WTC11 (cell line): ENCODE measurements at regions not wholly inside any gene's neighbourhood (a gene's known extent, or its start where the extent isn't known, plus 50 kb on each side); places are given as distances from the start of the nearest gene placed in this dataset.

Experiments used
- ATAC-seq: fragments of 200-7000 bp; cut with Tn5 transposase; 2 replicates; pipeline ENCODE4 v1.10.0; 2021; ENCODE audit warnings: mild to moderate bottlenecking, moderate library complexity
- CTCF ChIA-PET: fragments of 300-600 bp; sonication (Branson Sonifier 250); formaldehyde crosslinking; loops from one replicate; lab custom pipeline; 2021; ENCODE audit warnings: antibody characterized with exemption; lab: Charles Lee
- POLR2A ChIA-PET: fragments of 350-600 bp; sonication (Branson Sonifier 250); formaldehyde crosslinking; loops from one replicate; lab custom pipeline; 2021; ENCODE audit warnings: antibody characterized with exemption; lab: Charles Lee
- DNase-seq: peaks from one replicate; pipeline ENCODE4 v3.0.0; 2021; ENCODE audit warnings: low spot score
- H3K27ac Mint-ChIP-seq: 2 replicates; pipeline ENCODE4 v1.8.0; 2021; ENCODE audit warnings: mixed read lengths
- H3K27me3 Mint-ChIP-seq: 2 replicates; pipeline ENCODE4 v1.8.0; 2021; ENCODE audit warnings: low read depth, mild to moderate bottlenecking, moderate library complexity, mixed read lengths
- H3K36me3 Mint-ChIP-seq: 2 replicates; pipeline ENCODE4 v1.8.0; 2021; ENCODE audit warnings: mixed read lengths
- H3K4me1 Mint-ChIP-seq: 2 replicates; pipeline ENCODE4 v1.8.0; 2022; ENCODE audit warnings: mixed read lengths
- H3K4me3 Mint-ChIP-seq: 2 replicates; pipeline ENCODE4 v1.8.0; 2021; ENCODE audit warnings: mild to moderate bottlenecking, moderate library complexity, mixed read lengths
- H3K9me3 Mint-ChIP-seq: 2 replicates; pipeline ENCODE4 v1.8.0; 2021; ENCODE audit warnings: mixed read lengths
- AR ChIP-seq: fragments of 250-450 bp; sonication (Bioruptor Pico); IDR thresholded peaks from 2 replicates; pipeline ENCODE4 v1.9.0; 2021; ENCODE audit warnings: mild to moderate bottlenecking
- CDX4 ChIP-seq: fragments of 250-450 bp; sonication (Bioruptor Pico); IDR thresholded peaks from 2 replicates; pipeline ENCODE4 v1.9.0; 2021; ENCODE audit warnings: moderate library complexity, mild to moderate bottlenecking, inconsistent platforms, borderline replicate concordance
- E2F5 ChIP-seq: sonication (generic); formaldehyde crosslinking; IDR thresholded peaks from 2 replicates; pipeline ENCODE4 v1.8.1; 2022; ENCODE audit warnings: mild to moderate bottlenecking, moderate library complexity, missing genetic modification reagents
- EMX1 ChIP-seq: fragments of 250-450 bp; sonication (Bioruptor Pico); IDR thresholded peaks from 2 replicates; pipeline ENCODE4 v1.8.0; 2021; ENCODE audit warnings: mild to moderate bottlenecking
- ERG ChIP-seq: fragments of 250-450 bp; sonication (Bioruptor Pico); IDR thresholded peaks from 2 replicates; pipeline ENCODE4 v1.8.0; 2021; ENCODE audit warnings: mild to moderate bottlenecking
- FOXJ3 ChIP-seq: sonication (generic); formaldehyde crosslinking; IDR thresholded peaks from 2 replicates; pipeline ENCODE4 v1.9.0; 2021; ENCODE audit warnings: missing genetic modification reagents, mild to moderate bottlenecking, borderline replicate concordance
- FOXP1 ChIP-seq: sonication (generic); formaldehyde crosslinking; IDR thresholded peaks from 2 replicates; pipeline ENCODE4 v1.8.0; 2022; ENCODE audit warnings: missing genetic modification reagents, mild to moderate bottlenecking, moderate library complexity, borderline replicate concordance
- FOXP4 ChIP-seq: sonication (generic); formaldehyde crosslinking; IDR thresholded peaks from 2 replicates; pipeline ENCODE4 v1.8.0; 2022; ENCODE audit warnings: mild to moderate bottlenecking, missing genetic modification reagents
- HMGA2 ChIP-seq: fragments of 250-450 bp; sonication (Bioruptor Pico); IDR thresholded peaks from 2 replicates; pipeline ENCODE4 v1.4.0; 2021; ENCODE audit warnings: mild to moderate bottlenecking, moderate library complexity
- MLX ChIP-seq: sonication (generic); formaldehyde crosslinking; IDR thresholded peaks from 2 replicates; pipeline ENCODE4 v1.8.1; 2023; ENCODE audit warnings: mild to moderate bottlenecking, missing genetic modification reagents, moderate library complexity
- NR2C2 ChIP-seq: sonication (generic); formaldehyde crosslinking; IDR thresholded peaks from 2 replicates; pipeline ENCODE4 v1.8.0; 2022; ENCODE audit warnings: mild to moderate bottlenecking, missing genetic modification reagents
- NR3C1 ChIP-seq: sonication (generic); formaldehyde crosslinking; conservative IDR thresholded peaks from 2 replicates; pipeline ENCODE4 v1.8.1; 2023; ENCODE audit warnings: low read depth, mild to moderate bottlenecking, missing genetic modification reagents
- SMAD3 ChIP-seq: sonication (generic); formaldehyde crosslinking; IDR thresholded peaks from 2 replicates; pipeline ENCODE4 v1.8.0; 2022; ENCODE audit warnings: missing genetic modification reagents, mild to moderate bottlenecking, borderline replicate concordance
- USF1 ChIP-seq: sonication (generic); formaldehyde crosslinking; IDR thresholded peaks from 2 replicates; pipeline ENCODE4 v1.8.0; 2022; ENCODE audit warnings: mild to moderate bottlenecking, missing genetic modification reagents
- USF2 ChIP-seq: sonication (generic); formaldehyde crosslinking; IDR thresholded peaks from 2 replicates; pipeline ENCODE4 v1.8.1; 2023; ENCODE audit warnings: mild to moderate bottlenecking, missing genetic modification reagents, moderate library complexity
- ZMAT4 ChIP-seq: fragments of 250-450 bp; sonication (Bioruptor Pico); IDR thresholded peaks from 2 replicates; pipeline ENCODE4 v1.9.0; 2021; ENCODE audit warnings: mild to moderate bottlenecking
- ZNF219 ChIP-seq: sonication (generic); formaldehyde crosslinking; IDR thresholded peaks from 2 replicates; pipeline ENCODE4 v1.8.0; 2023; ENCODE audit warnings: missing genetic modification reagents, mild to moderate bottlenecking, borderline replicate concordance
- ZNF416 ChIP-seq: fragments of 250-450 bp; sonication (Bioruptor Pico); IDR thresholded peaks from 2 replicates; pipeline ENCODE4 v1.9.0; 2021; ENCODE audit warnings: mild to moderate bottlenecking, inconsistent platforms
- ZNF532 ChIP-seq: fragments of 250-450 bp; sonication (Bioruptor Pico); IDR thresholded peaks from 2 replicates; pipeline ENCODE4 v1.9.0; 2021; ENCODE audit warnings: mild to moderate bottlenecking, borderline replicate concordance

GRCh38 chr2:53006980-53007379, 760.6 kb upstream of the CHAC2 start (continued):
- TF ChIP-seq USF1, result no peak
- no peak for TF ChIP-seq FOXJ3 (CRISPR knock-in tag)
- TF ChIP-seq NR2C2, result no peak
- no peak for TF ChIP-seq FOXP4 (CRISPR knock-in tag)
- TF ChIP-seq AR (CRISPR knock-in tag), result no peak
- no peak for TF ChIP-seq EMX1 (CRISPR knock-in tag)
- no peak for TF ChIP-seq ZNF416 (CRISPR knock-in tag)

- Mint-ChIP-seq H3K4me1 (no peaks in the 10 kb centered on the region), H3K4me3 (no peak overlapping the region), H3K27me3 (no peaks in the 10 kb centered on the region)
- no peak for DNase-seq
- CTCF ChIA-PET, result interaction anchor here (0.8 kb wide), 1 partner anchor 15 kb away, joined by 4 read pairs; no protein-coding TSS in a partner anchor
- no peak for TF ChIP-seq CDX4 (CRISPR knock-in tag)
- TF ChIP-seq HMGA2 (CRISPR knock-in tag), result no peak
- no peak for TF ChIP-seq SMAD3
- TF ChIP-seq ZNF219 (CRISPR knock-in tag), result no peak
- TF ChIP-seq USF2 (CRISPR knock-in tag), result no peak
- TF ChIP-seq NR3C1 (CRISPR knock-in tag), result no peak
- no peak for TF ChIP-seq E2F5 (CRISPR knock-in tag)
- TF ChIP-seq, all 79 proteins: peak for 0
- POLR2A ChIA-PET, result no interaction called here
- H3K27ac Mint-ChIP-seq, result no peak overlapping the region
- H3K9me3 Mint-ChIP-seq, result peaks cover 1% of the 10 kb centered on the region
- H3K36me3 Mint-ChIP-seq, result no peaks in the 10 kb centered on the region
- no peak for ATAC-seq
Observed at GRCh38 chr2:53004413-53004812, 763.2 kb upstream of the CHAC2 start.

GRCh38 chr2:52995424-52995823, 772.2 kb upstream of the CHAC2 start:
- Mint-ChIP-seq H3K36me3 (peaks cover 12% of the 10 kb centered on the region), H3K27ac (no peak overlapping the region), H3K9me3 (peaks cover 18% of the 10 kb centered on the region), H3K4me3 (no peak overlapping the region), H3K27me3 (no peaks in the 10 kb centered on the region), H3K4me1 (no peaks in the 10 kb centered on the region)
- CTCF ChIA-PET, result no interaction called here
- no peak for ATAC-seq
- DNase-seq, result no peak
- POLR2A ChIA-PET, result no interaction called here
- TF ChIP-seq MLX (no peak), FOXP1 (no peak), ZNF532 (CRISPR knock-in tag) (no peak), ZMAT4 (CRISPR knock-in tag) (no peak), ERG (no peak)
